Stimulated activated CD4-positive, alpha-beta T cell treated with anti-CD3 and anti-CD28 coated beads, TNF-alpha, amount 100 ng/mL, for 24 hours (primary cell): ENCODE measurements at regions not wholly inside any gene's neighbourhood (a gene's known extent, or its start where the extent isn't known, plus 50 kb on each side); places are given as distances from the start of the nearest gene placed in this dataset.

Experiments
- DNase-seq, 3 experiments: peaks; one replicate each; pipeline ENCODE4 v3.0.0-alpha.2; 2020; ENCODE audit warnings: low read depth in 3 of 3

- DNase-seq: no peak
Observed at GRCh38 chr2:81249152-81249551, 944.6 kb upstream of the LRRTM1 start.

GRCh38 chr2:81247648-81248047 is 943.1 kb upstream of the LRRTM1 start:
- DNase-seq: no peak

GRCh38 chr2:81242501-81242900 is 937.9 kb upstream of the LRRTM1 start:
- no peak for DNase-seq

- DNase-seq: no peak
Observed at GRCh38 chr2:81238462-81238861, 933.9 kb upstream of the LRRTM1 start.

DNA sequence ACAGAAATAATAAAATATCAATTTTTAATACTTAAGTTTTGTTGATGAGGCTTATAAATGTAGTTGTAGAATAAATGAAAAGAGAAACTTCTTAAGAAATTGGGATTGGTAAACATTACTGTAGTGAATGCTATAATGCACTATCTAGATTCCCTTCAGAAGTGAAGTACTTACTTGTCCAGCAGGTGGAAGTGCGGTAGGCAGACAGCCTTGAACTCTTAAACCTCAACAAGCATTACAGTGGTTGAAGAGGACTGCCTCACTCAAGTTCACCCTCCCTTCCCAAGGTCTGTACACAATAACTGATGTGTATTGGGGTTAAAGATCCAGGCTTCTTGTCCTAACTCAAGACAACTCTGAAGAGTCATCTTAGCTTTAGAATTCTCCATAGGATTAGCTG is 931.0 kb upstream of the LRRTM1 start:
- DNase-seq: no peak

- DNase-seq: no peak
Observed at GRCh38 chr2:81234711-81235110, 930.2 kb upstream of the LRRTM1 start.

DNA sequence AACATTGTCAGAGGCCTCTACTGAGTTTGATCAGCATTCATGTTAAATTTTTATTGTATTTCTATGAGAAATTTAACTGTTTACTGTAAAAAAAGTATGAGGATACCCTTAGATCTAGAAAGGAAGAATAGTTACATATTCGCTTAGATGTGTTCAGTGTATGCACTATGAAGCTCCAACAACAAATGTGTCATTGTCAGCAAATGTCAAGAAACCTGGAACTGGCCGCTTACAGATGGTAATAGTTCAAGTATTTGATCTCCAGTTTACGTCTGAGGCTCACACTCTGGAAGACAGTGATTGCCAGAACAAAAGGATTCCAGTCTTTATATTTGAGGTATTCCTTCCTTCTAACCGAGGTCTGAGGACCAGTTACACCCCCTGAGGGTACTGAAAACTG is 921.2 kb upstream of the LRRTM1 start:
- no peak for DNase-seq

- DNase-seq: no peak
Observed at GRCh38 chr2:81213598-81213997, 909.0 kb upstream of the LRRTM1 start.

GRCh38 chr2:81206216-81206615 is 901.7 kb upstream of the LRRTM1 start:
- no peak for DNase-seq

GRCh38 chr2:81196933-81197628 is 892.5 kb upstream of the LRRTM1 start:
- no peak for DNase-seq

DNA sequence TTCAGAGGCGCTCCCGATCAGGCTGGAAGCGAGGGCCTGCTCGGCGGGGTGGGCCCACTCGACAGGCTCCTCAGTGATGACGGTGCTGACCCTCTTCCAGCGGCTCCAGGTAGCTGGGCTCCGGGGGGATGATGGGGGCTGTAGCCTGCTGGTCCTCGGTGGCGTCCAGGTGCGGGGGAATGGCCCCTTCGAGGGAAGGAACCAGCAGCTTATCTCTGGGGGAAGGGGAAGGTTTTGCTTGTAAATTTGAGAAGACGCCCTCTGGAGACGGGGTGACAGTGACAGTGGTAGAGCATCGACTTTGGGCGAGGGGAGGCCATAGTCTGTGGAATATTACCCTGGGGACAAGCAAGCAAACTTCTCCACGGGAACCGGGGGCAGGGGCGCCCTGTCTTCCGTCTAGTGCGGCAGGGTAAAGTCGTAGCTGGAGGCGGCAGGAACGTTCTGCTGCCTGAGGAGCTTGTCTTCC is 891.9 kb upstream of the LRRTM1 start:
- no peak for DNase-seq

DNA sequence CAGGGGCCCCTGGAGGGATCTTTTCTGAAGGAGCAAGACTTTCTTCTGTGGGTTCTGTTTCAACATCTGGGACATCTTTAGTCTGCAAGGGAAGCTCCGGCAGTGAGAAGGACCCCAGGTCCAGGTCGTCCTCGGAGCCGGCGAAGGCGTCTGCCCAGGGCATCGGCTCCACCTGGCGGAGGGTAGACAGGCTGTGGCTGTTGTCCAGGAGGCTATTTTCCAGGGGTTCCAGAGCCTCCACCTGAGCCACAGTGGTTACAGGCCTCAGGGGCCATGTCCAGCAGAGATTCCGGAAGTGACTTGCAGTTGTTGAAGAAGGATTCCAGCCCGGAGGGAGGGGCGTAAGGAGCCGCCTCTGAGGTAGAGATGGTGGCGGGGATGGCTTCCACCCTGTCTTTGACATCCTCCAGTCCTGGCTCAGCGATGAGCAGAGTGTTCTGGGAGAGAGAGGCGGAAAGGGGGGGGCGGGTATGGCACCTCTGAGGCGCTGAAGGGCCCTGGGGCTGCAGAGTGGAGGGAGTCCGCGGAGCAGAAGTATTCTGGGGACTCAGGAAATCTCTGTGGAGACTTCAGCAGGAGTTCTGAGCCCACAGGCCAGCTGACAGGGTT is 891.3 kb upstream of the LRRTM1 start:
- no peak for DNase-seq

- no peak for DNase-seq
Observed at GRCh38 chr2:81195017-81195773, 890.6 kb upstream of the LRRTM1 start.

GRCh38 chr2:81194581-81194980 is 890.0 kb upstream of the LRRTM1 start:
- no peak for DNase-seq

DNA sequence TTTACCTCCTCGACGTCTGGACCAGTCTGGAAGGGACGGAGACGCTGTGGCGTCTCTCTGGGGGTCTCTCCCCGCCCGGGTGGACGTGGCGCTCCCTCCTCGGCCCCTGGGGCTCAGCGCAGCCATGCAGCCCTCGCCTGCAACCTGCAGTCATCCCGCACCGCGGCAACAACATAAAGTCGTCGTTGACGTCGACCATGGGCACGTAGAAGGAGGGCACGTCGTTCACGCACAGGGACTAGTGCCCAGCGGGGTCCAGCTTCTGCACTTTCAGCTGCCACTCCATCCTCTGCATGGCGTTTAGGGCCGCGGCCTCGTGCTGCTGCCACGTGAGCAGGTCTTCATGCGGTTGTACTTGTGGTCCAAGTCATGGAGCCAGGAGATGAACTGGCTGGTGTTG is 889.6 kb upstream of the LRRTM1 start:
- DNase-seq: no peak

GRCh38 chr2:81181845-81182244 is 877.3 kb upstream of the LRRTM1 start:
- no peak for DNase-seq

GRCh38 chr2:81171447-81171846 is 866.9 kb upstream of the LRRTM1 start:
- no peak for DNase-seq

GRCh38 chr2:81163583-81163982 is 859.0 kb upstream of the LRRTM1 start:
- DNase-seq: no peak

- no peak for DNase-seq
Observed at GRCh38 chr2:81158505-81158904, 854.0 kb upstream of the LRRTM1 start.

DNA sequence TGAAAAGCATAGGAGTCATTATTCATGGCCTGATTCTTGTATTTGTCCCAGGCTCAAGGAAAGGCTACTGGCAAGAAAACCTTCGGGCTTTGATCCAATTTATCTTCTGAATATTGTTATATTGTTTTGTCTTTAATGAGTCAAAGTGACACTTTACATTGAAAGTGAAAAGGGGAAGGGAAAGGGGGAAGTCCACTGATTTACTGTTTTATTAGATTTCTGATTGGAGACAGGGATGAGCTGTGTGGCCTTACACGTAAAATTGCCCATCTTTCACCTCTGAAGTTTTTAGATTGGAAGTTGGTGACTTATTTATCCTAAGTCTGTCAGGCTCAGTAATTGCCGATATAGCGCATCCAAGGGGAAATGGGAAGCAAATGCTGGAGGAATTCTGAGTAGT is 843.8 kb upstream of the LRRTM1 start:
- DNase-seq: no peak

- no peak for DNase-seq
Observed at GRCh38 chr2:81136296-81136695, 831.7 kb upstream of the LRRTM1 start.

DNA sequence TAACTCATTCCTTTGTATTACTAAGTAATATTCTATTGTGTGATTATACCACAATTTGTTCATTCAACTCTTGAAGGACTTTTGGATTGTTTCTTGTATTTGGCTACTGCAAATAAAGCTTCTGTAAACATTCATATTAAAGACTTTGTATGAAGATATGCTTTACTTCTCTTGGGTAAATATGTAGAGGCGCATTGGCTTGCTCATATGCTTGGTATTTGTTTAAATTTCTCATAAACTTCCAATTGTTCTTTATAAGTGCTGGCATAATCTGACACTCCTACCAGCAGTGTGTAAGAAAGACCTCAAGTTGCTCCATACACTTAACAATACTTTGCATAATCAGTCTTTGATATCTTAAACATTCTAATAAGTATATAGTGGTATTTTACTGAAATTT is 792.8 kb upstream of the LRRTM1 start:
- DNase-seq: no peak

GRCh38 chr2:81093031-81093430 is 788.5 kb upstream of the LRRTM1 start:
- no peak for DNase-seq
